Transverse colon (tissue), 4 donors: ENCODE measurements at regions not wholly inside any gene's neighbourhood (a gene's known extent, or its start where the extent isn't known, plus 50 kb on each side); places are given as distances from the start of the nearest gene placed in this dataset.

Experiments used
- DNase-seq: peaks from one replicate; pipeline ENCODE4 v3.0.0-alpha.2; 2019
- H3K27ac ChIP-seq, 4 donors: fragments of 200-600 bp; sonication (generic); 2 replicates each; pipeline ENCODE4 v1.5.1; 2016 to 2018; ENCODE audit warnings: inconsistent platforms in 4 of 4
- H3K27me3 ChIP-seq: fragments of 200-600 bp; sonication (generic); 2 replicates; pipeline ENCODE4 v1.5.1; 2017; ENCODE audit warnings: inconsistent platforms
- H3K36me3 ChIP-seq, 4 donors: fragments of 200-600 bp; sonication (generic); 2 replicates each; pipeline ENCODE4 v1.5.1; 2017 to 2019; ENCODE audit warnings: inconsistent platforms in 4 of 4
- H3K4me1 ChIP-seq, 4 donors: fragments of 200-600 bp; sonication (generic); 2 replicates each; pipeline ENCODE4 v1.5.1; 2017 to 2020; ENCODE audit warnings: inconsistent platforms in 4 of 4
- H3K4me3 ChIP-seq, 4 donors: fragments of 200-600 bp; sonication (generic); 1 replicate in 1 of 4; 2 replicates in 3 of 4; pipeline versions ENCODE4 v1.5.1 to v1.6.1; 2017 to 2019; ENCODE audit warnings: inconsistent platforms in 4 of 4
- H3K9me3 ChIP-seq, 2 donors: fragments of 200-600 bp; sonication (generic); 2 replicates each; pipeline ENCODE4 v1.5.1; 2017 to 2019; ENCODE audit warnings: inconsistent platforms in 2 of 2
- EP300 ChIP-seq: sonication (generic); formaldehyde crosslinking; IDR thresholded peaks from one replicate; pipeline ENCODE4 v1.6.1; 2017; ENCODE audit warnings: antibody characterized with exemption, low read depth
- POLR2A ChIP-seq: fragments of 450-650 bp; IDR thresholded peaks from one replicate; pipeline ENCODE4 v1.6.1; 2016; ENCODE audit warnings: antibody characterized with exemption, mild to moderate bottlenecking, moderate library complexity
- POLR2AphosphoS5 ChIP-seq, 3 donors: sonication (generic); formaldehyde crosslinking; IDR thresholded peaks; one replicate each; pipeline ENCODE4 v1.6.1; 2016; ENCODE audit warnings: antibody characterized with exemption in 3 of 3
- WGBS, 2 donors: methylation state at CpG; one replicate each; pipeline ENCODE4 v1.1.5; 2018; ENCODE audit warnings: low coverage in 1 of 2; 5-methylcytosine and 5-hydroxymethylcytosine counted together
- in situ Hi-C, 4 donors: fragments of 200-750 bp; cut with MboI; loops; one replicate each; pipeline versions ENCODE4 v1.15.0 to v1.15.1; 2017; ENCODE audit warnings: low sequenced_read_pairs in 3 of 4, low pct_ligation_motif_present in 1 of 4, low pct_unique_long_range_greater_than_20kb in 1 of 4
- intact Hi-C: fragments of 100-400 bp; cut with DNase I; formaldehyde crosslinking; loops from one replicate; pipeline ENCODE4 v1.15.1; 2023; ENCODE audit warnings: low total_unique reads
- TF ChIP-seq, protein P1 (sequence below), 5 experiments: fragments of 200-600 bp in 3 of 5; fragments of 450-650 bp in 2 of 5; sonication (generic) in 3 of 5; IDR thresholded peaks; 1 replicate in 2 of 5; 2 replicates in 3 of 5; pipeline ENCODE4 v1.5.1; 2016 to 2017; ENCODE audit warnings: antibody characterized with exemption in 5 of 5, inconsistent platforms in 3 of 5, mild to moderate bottlenecking in 2 of 5, moderate library complexity in 1 of 5

DNA sequence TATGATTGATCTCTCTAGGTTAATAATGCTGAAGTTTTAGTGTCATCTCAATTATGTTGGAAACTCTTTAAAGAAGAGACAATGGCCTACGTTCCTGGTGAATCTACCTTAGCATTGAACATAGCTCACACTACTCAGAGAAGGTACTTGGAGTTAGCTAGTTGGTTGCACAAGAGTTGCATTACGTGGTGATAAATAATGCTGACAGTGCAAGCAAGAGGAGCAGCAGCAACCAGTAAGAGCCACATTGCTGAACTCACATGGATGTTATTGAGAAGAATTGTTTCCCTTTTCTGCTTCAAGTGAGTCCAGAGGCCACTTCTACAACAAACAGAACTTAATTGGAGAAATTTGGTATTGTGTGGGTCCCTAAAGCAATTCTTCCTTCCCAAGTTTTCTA lies 737.1 kb downstream of the TDRD15 start:
- Histone ChIP-seq H3K36me3 (no peaks in the 10 kb centered on the region), H3K27ac (no peak overlapping the region), H3K4me3 (no peak overlapping the region), H3K4me1 (no peaks in the 10 kb centered on the region), H3K9me3 (no peaks in the 10 kb centered on the region), H3K27me3 (no peaks in the 10 kb centered on the region)
- TF ChIP-seq POLR2A (no peak), POLR2AphosphoS5 (IDR thresholded peaks at IDR 0.05) (no peak), EP300 (no peak)
- TF ChIP-seq, protein P1, sequence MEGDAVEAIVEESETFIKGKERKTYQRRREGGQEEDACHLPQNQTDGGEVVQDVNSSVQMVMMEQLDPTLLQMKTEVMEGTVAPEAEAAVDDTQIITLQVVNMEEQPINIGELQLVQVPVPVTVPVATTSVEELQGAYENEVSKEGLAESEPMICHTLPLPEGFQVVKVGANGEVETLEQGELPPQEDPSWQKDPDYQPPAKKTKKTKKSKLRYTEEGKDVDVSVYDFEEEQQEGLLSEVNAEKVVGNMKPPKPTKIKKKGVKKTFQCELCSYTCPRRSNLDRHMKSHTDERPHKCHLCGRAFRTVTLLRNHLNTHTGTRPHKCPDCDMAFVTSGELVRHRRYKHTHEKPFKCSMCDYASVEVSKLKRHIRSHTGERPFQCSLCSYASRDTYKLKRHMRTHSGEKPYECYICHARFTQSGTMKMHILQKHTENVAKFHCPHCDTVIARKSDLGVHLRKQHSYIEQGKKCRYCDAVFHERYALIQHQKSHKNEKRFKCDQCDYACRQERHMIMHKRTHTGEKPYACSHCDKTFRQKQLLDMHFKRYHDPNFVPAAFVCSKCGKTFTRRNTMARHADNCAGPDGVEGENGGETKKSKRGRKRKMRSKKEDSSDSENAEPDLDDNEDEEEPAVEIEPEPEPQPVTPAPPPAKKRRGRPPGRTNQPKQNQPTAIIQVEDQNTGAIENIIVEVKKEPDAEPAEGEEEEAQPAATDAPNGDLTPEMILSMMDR (IDR thresholded peaks at IDR 0.05) = no peak
- DNase-seq = no peak
- in situ Hi-C loops (no loop called here), intact Hi-C loops (no loop called here)
- 48 to 64% methylated on average over 2 of the region's 2 CpGs for WGBS, 2 donors

DNA sequence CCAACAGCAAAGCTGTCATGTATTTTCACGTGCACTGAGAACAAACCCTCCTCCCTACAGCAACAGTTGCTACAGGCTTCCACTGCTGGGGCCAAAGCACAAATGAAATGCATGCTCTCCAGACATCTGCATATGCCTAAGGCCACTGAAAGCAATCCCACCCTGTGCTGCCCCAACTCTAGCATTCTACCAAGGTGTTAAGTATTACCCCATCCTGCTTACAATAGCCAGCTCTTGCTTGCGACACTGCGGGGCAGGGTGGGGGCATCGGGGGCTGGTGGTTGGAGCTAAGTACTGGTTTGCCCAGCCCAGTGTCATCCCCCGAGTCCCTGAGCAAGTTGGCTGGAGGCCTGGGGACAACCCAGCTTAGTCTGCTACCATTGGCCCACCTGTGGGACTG lies 742.5 kb downstream of the TDRD15 start:
- no peaks in the 10 kb centered on the region for H3K4me1 ChIP-seq
- no peaks in the 10 kb centered on the region for H3K36me3 ChIP-seq
- DNase-seq = no peak
- no peaks in the 10 kb centered on the region for H3K27me3 ChIP-seq
- H3K4me3 ChIP-seq = no peak overlapping the region
- in situ Hi-C loops = no loop called here
- H3K27ac ChIP-seq = no peak overlapping the region
- intact Hi-C loops = no loop called here
- TF ChIP-seq POLR2A (no peak), EP300 (no peak), POLR2AphosphoS5 (IDR thresholded peaks at IDR 0.05) (no peak)
- TF ChIP-seq, protein P1 (IDR thresholded peaks at IDR 0.05) = no peak
- H3K9me3 ChIP-seq = no peaks in the 10 kb centered on the region
- 84% methylated on average over 5 of the region's 5 CpGs; no CpG with 5 or more reads in 1 of the 2 donors for WGBS, 2 donors

DNA sequence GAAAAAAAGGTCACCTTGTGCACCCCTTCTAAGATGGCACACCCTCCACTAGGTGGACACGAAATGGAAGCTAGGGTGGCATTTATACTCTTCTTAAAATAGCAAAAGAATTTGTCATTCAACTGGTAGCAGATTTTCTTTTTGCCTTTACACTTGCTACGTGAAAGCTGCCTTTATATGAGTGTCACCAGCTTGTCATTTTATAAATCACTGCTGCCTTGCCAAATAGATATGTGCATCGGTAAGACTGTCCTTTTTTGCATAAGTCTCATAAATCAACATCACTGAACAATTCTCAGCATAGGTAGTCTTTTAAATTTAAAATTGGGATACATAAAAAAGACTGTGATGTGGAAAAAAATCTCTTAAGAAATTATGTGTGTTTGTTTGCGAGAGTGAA lies 764.1 kb downstream of the TDRD15 start:
- TF ChIP-seq POLR2AphosphoS5 (IDR thresholded peaks at IDR 0.05) (no peak), EP300 (no peak), POLR2A (no peak)
- TF ChIP-seq, protein P1 (IDR thresholded peaks at IDR 0.05) = no peak

DNA sequence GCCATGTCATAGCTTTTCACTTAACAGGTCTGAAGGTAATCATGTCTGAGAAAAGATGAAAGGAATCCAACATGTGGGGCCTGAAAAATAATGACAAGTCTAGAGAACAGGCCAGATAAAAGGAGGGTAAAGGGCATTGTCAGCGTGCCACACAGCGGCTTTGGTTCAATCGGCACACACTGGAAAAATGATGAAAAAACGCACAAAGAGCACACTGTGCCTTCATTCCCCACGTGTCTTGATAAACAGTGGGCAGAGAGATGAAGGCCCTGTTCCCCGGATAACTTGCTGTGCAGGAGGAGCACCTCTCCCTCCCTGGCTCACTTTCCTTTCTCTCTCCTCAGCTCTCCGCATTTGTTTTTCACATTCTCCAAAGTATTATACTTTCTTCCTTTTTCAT lies 766.3 kb downstream of the TDRD15 start:
- no peak overlapping the region for H3K27ac ChIP-seq
- intact Hi-C loops = no loop called here
- DNase-seq = no peak
- no peaks in the 10 kb centered on the region for H3K27me3 ChIP-seq
- in situ Hi-C loops = no loop called here
- H3K36me3 ChIP-seq = no peaks in the 10 kb centered on the region
- TF ChIP-seq EP300 (no peak), POLR2AphosphoS5 (IDR thresholded peaks at IDR 0.05) (no peak), POLR2A (no peak)
- TF ChIP-seq, protein P1 (IDR thresholded peaks at IDR 0.05) = no peak
- no peak overlapping the region for H3K4me3 ChIP-seq
- WGBS, 2 donors = 77 to 78% methylated on average over 6 to 7 of the region's 7 CpGs
- no peaks in the 10 kb centered on the region for H3K9me3 ChIP-seq
- H3K4me1 ChIP-seq = no peaks in the 10 kb centered on the region

More for the DNA sequence above, 764.1 kb downstream of the TDRD15 start:
- DNase-seq = no peak
- no peaks in the 10 kb centered on the region for H3K27me3 ChIP-seq
- H3K4me3 ChIP-seq = no peak overlapping the region
- in situ Hi-C loops = no loop called here
- 74 to 86% methylated on average over 4 of the region's 4 CpGs for WGBS, 2 donors
- H3K4me1 ChIP-seq = no peaks in the 10 kb centered on the region
- no peaks in the 10 kb centered on the region for H3K9me3 ChIP-seq
- no peaks in the 10 kb centered on the region for H3K36me3 ChIP-seq
- intact Hi-C loops = no loop called here
- H3K27ac ChIP-seq = no peak overlapping the region
